ENCODE measurements at regions not wholly inside any gene's neighbourhood (a gene's known extent, or its start where the extent isn't known, plus 50 kb on each side); places are given as distances from the start of the nearest gene placed in this dataset.

GRCh38 chr11:45368697-45369096, 82.6 kb upstream of the SYT13 start:
- TF ChIP-seq RAD21 (conservative IDR thresholded peaks at IDR 0.05 in 1 of 2, IDR thresholded peaks at IDR 0.05 in 1 of 2) (no peak), POLR2A (IDR thresholded peaks at IDR 0.05; ENCODE audit: low read length) (no peak), CTCF (IDR thresholded peaks at IDR 0.05) (no peak), USF2 (IDR thresholded peaks at IDR 0.05) (no peak), RARB (CRISPR knock-in tag; IDR thresholded peaks at IDR 0.05) (no peak), CEBPB (IDR thresholded peaks at IDR 0.05) (no peak)
